ENCODE measurements at regions not wholly inside any gene's neighbourhood (a gene's known extent, or its start where the extent isn't known, plus 50 kb on each side); places are given as distances from the start of the nearest gene placed in this dataset.
A peak's percentile ranks its signal among the peaks of the same experiment; 100 is the strongest.
"Not testable (repeated sequence)": the region's sequence is repeated elsewhere in the genome, so short reads cannot be mapped to it uniquely, and the experiment has no call there.

DNA sequence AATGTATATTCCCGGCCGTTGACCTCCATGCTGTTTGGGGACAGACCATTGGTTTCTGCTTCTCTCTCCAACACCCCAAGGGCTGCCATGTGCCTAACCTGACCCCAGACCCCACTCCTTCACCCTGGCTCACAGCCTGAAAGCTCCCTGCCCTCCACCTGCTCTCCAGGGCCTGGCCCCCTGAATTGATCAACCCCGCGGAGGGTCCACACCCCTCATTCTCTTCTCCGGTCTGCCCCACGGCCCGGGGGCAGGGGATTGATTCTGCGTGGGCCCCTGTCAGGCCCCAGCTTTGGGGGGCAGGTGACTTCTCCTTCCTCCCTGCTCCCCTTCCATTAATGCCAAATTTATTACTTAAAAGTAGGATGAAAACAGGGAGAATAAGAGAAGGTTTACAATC lies 113.3 kb downstream of the CRLF3 start:
- CTCF ChIA-PET = interaction anchor here (0.6 kb wide), 1 partner anchor 67 kb away, joined by 4 read pairs; no protein-coding TSS in a partner anchor
- Mint-ChIP-seq H3K4me1 (peaks cover 55% of the 10 kb centered on the region), H3K27ac (peak overlapping the region; percentile 98), H3K4me3 (peak overlapping the region; percentile 95)
- POLR2A ChIA-PET; H3K27me3 Mint-ChIP-seq (ENCODE audit: low read depth); ATAC-seq; DNase-seq (ENCODE audit: low spot score); H3K9me3 Mint-ChIP-seq; H3K36me3 Mint-ChIP-seq: not testable (repeated sequence)
- 0 out of 2 replicates have a peak, but pooled peaks have one; percentile 18 for TF ChIP-seq ETV6 (CRISPR knock-in tag; IDR thresholded peaks at IDR 0.05)

DNA sequence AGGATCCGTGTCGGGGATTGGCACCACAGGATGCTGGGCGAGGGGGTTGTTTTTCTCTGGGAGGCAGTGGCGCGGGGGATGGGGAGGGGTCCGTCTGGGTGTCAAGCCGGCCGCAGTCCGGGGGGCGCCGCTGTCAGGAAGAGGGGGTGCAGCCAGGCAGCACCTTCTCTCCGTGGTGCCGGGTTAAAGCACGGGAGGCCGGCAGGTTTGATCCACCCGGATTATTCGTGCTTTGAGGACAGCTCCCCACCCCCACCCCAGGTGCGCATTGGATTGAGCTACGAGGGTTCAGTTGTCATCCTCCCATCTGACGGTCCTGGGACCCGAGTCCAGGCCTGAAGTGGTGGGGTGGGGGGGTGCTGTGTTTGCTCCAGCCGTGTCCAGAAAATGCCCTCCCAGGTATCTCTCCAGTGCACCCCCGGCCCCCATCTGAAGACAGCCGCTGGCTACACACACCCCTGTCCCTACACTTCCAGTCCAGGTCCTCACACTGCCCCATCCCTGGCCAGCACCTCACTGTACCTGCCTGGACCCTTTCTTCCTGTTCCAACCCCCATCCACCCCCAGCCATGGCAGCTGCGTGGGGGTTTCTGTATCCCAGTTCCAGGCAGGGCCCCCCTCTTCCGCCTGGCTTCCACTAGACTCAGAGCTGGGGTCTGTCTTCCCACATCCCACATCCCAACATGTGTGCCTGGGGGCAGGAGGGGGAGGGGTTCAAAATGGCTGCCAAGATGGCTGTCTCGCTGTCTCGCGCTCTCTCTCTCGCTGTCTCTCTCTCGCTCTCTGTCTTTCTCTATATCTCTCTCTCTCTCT lies 114.0 kb downstream of the CRLF3 start:
- CTCF ChIA-PET; H3K36me3 Mint-ChIP-seq; ATAC-seq; H3K27me3 Mint-ChIP-seq (ENCODE audit: low read depth); H3K9me3 Mint-ChIP-seq: not testable (repeated sequence)
- POLR2A ChIA-PET = interaction anchor here (0.6 kb wide), 1 partner anchor 104 kb away, joined by 3 read pairs; no protein-coding TSS in a partner anchor
- Mint-ChIP-seq H3K4me1 (peaks cover 58% of the 10 kb centered on the region), H3K27ac (peak overlapping the region; percentile 98), H3K4me3 (peak overlapping the region; percentile 95)
- peak; percentile 46 for DNase-seq (ENCODE audit: low spot score)
- TF ChIP-seq PRDM15 (CRISPR knock-in tag; IDR thresholded peaks at IDR 0.05) = peak; percentile 62; the same call in 1 of the 2 replicates
- TF ChIP-seq, protein P1, sequence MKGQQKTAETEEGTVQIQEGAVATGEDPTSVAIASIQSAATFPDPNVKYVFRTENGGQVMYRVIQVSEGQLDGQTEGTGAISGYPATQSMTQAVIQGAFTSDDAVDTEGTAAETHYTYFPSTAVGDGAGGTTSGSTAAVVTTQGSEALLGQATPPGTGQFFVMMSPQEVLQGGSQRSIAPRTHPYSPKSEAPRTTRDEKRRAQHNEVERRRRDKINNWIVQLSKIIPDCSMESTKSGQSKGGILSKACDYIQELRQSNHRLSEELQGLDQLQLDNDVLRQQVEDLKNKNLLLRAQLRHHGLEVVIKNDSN (CRISPR knock-in tag; IDR thresholded peaks at IDR 0.05) = peak; percentile 30; the same call in 1 of the 2 replicates

DNA sequence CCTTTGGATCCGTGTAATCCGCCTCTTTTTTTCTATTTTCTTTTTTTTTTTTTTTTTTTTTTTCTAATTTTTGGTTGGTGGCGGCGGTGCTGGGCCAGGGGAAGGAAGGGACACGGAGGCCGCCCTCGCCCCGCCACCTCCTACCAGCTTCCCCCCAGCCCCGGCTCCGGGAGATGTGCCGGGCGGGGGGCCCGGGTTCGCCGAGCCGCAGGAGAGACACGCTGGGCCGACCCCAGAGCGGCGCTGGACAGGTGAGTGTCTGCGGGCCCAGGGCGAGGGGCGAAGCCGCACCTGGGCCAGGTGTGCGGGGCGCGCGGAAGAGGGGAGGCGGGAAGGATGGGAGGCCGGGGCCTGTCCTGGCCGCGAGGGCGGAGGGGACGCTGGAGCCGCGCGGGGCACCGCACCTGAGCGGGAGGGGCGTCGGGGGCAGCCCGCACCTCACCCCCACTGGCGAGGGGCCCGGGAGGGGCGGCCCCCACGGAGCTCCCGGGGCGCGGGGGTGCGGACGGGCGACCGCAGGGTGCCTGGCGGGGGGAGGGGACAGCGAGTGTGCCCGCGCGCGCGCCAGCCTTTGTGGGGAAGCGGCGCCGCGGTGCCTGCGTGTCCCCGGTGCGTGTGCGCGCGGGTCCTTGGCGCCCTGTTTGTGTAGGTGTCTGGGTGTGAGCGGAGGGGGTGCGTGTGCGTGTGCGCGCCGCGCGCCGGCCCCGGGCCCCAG lies 114.8 kb downstream of the CRLF3 start:
- H3K9me3 Mint-ChIP-seq; H3K27ac Mint-ChIP-seq; DNase-seq (ENCODE audit: low spot score); H3K27me3 Mint-ChIP-seq (ENCODE audit: low read depth); ATAC-seq; H3K36me3 Mint-ChIP-seq: not testable (repeated sequence)
- H3K4me1 Mint-ChIP-seq = peaks cover 56% of the 10 kb centered on the region
- CTCF ChIA-PET = interaction anchor here (0.9 kb wide), 1 partner anchor 10 kb away, joined by 3 read pairs; no protein-coding TSS in a partner anchor
- POLR2A ChIA-PET = interaction anchor here (0.7 kb wide), 1 partner anchor 109 kb away, joined by 5 read pairs; no protein-coding TSS in a partner anchor
- peak overlapping the region; percentile 95 for H3K4me3 Mint-ChIP-seq

DNA sequence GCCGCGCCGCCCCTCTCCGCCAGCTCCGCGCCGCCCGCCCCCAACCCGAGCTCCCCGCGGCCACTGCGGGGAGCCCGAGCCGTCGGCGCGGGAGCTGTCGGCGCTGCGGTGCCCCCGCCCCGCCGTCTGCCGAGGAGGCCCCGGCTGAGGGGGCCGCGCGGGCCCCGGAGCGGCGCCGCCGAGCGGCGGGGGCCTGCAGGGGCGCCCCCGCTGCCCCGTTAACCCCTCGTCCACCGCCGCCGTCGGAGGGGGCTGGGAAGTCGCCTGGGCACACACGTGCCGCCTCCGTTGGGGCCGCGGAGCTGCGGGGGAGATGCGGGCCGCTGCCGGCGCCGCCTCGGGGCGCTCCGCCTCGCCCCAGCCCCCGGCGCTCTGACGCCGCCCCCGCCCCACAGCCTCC lies 115.4 kb downstream of the CRLF3 start:
- not testable (repeated sequence) for DNase-seq (ENCODE audit: low spot score); H3K4me3 Mint-ChIP-seq; H3K9me3 Mint-ChIP-seq; H3K27ac Mint-ChIP-seq; H3K27me3 Mint-ChIP-seq (ENCODE audit: low read depth); H3K36me3 Mint-ChIP-seq; ATAC-seq
- CTCF ChIA-PET = interaction anchor here (0.7 to 0.9 kb wide), 2 partner anchors 9 to 232 kb away, joined by 3 to 4 read pairs; partner anchors contain the start of gene GOSR1
- POLR2A ChIA-PET = interaction anchor here (0.7 kb wide), 1 partner anchor 109 kb away, joined by 5 read pairs; no protein-coding TSS in a partner anchor
- H3K4me1 Mint-ChIP-seq = peaks cover 50% of the 10 kb centered on the region

GRCh38 chr17:30708241-30709078 lies 116.0 kb downstream of the CRLF3 start:
- DNase-seq (ENCODE audit: low spot score) (peak; percentile 93), ATAC-seq (peak; percentile 77)
- peak overlapping the region; percentile 97 for H3K4me3 Mint-ChIP-seq
- H3K9me3 Mint-ChIP-seq; H3K27me3 Mint-ChIP-seq (ENCODE audit: low read depth); H3K36me3 Mint-ChIP-seq: not testable (repeated sequence)
- ChIA-PET CTCF (interaction anchor here (0.7 to 0.9 kb wide), 2 partner anchors 9 to 232 kb away, joined by 3 to 4 read pairs; partner anchors contain the start of gene GOSR1), POLR2A (interaction anchor here (0.7 kb wide), 1 partner anchor 108 kb away, joined by 5 read pairs; no protein-coding TSS in a partner anchor)
- peak overlapping the region; percentile 99 for H3K27ac Mint-ChIP-seq
- H3K4me1 Mint-ChIP-seq = peaks cover 46% of the 10 kb centered on the region
- peak; percentile 59; the same call in 1 of the 2 replicates for TF ChIP-seq TP53 (CRISPR knock-in tag; IDR thresholded peaks at IDR 0.05)
- TF ChIP-seq FOXP4 (CRISPR knock-in tag; IDR thresholded peaks at IDR 0.05) = peak; percentile 78
- TF ChIP-seq CREM (CRISPR knock-in tag; IDR thresholded peaks at IDR 0.05) = 0 out of 2 replicates have a peak, but pooled peaks have one; percentile 16
- TF ChIP-seq MAX (CRISPR knock-in tag; IDR thresholded peaks at IDR 0.05) = peak; percentile 22; the same call in 1 of the 2 replicates
- TF ChIP-seq ZBTB43 (CRISPR knock-in tag; IDR thresholded peaks at IDR 0.05) = 0 out of 2 replicates have a peak, but pooled peaks have one; percentile 16
- TF ChIP-seq FOXK1 (CRISPR knock-in tag; IDR thresholded peaks at IDR 0.05) = peak; percentile 27; the same call in 1 of the 2 replicates

Measured in WTC11 (cell line).